RWPE1 (cell line): ENCODE measurements at regions not wholly inside any gene's neighbourhood (a gene's known extent, or its start where the extent isn't known, plus 50 kb on each side); places are given as distances from the start of the nearest gene placed in this dataset.
"Not testable (repeated sequence)": the region's sequence is repeated elsewhere in the genome, so short reads cannot be mapped to it uniquely, and the experiment has no call there.

Experiments used
- CTCF ChIA-PET: fragments of 350-600 bp; sonication (Branson Sonifier 250); formaldehyde crosslinking; extraction: SDS; loops from one replicate; lab custom pipeline; 2021; lab: Yijun Ruan, JAX
- POLR2A ChIA-PET: fragments of 400-600 bp; formaldehyde crosslinking; extraction: SDS; loops from one replicate; lab custom pipeline; 2020; ENCODE audit warnings: antibody characterized with exemption; ENCODE audit not compliant: low non-redundant PET; lab: Yijun Ruan, JAX
- DNase-seq: peaks from one replicate; pipeline ENCODE4 v3.0.0; 2012; ENCODE audit warnings: low spot score
- H3K27ac ChIP-seq: fragments of 450-650 bp; 2 replicates; pipeline ENCODE4 v1.5.1; 2017
- CTCF ChIP-seq: fragments of 450-650 bp; conservative IDR thresholded peaks from 2 replicates; pipeline ENCODE4 v1.5.1; 2017; ENCODE audit warnings: low read depth, mild to moderate bottlenecking

GRCh38 chr3:155995525-155996370 lies 124.6 kb upstream of the KCNAB1 start:
- DNase-seq, result peak; percentile 54
- ChIA-PET POLR2A (no interaction called here), CTCF (interaction anchor here (0.6 kb wide), 1 partner anchor 27 kb away, joined by 3 read pairs; no protein-coding TSS in a partner anchor)
- no peak overlapping the region for H3K27ac ChIP-seq
- peak; percentile 30; the same call in 1 of the 2 replicates for TF ChIP-seq CTCF

DNA sequence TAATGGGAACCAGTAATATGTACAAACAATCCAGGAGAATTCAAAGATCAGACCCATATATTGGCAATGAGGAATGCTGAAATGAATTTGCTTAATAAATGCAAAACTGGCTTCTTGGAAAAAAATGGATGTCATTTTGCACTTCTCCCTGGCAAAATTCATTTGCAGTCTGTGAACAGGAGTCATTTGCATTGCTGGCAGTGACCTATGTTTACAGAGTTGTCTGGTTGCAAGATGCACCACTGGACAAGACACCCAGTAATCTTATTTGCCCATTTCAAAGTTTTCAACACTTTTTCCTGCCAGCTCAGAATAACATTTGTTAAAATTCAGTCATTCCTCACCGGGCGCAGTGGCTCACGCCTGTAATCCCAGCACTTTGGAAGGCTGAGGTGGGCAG lies 123.5 kb upstream of the KCNAB1 start:
- DNase-seq, result no peak
- ChIA-PET POLR2A (no interaction called here), CTCF (interaction anchor here (0.7 kb wide), 1 partner anchor 1145 kb away, joined by 3 read pairs; no protein-coding TSS in a partner anchor)
- TF ChIP-seq CTCF, result no peak
- H3K27ac ChIP-seq, result no peak overlapping the region

DNA sequence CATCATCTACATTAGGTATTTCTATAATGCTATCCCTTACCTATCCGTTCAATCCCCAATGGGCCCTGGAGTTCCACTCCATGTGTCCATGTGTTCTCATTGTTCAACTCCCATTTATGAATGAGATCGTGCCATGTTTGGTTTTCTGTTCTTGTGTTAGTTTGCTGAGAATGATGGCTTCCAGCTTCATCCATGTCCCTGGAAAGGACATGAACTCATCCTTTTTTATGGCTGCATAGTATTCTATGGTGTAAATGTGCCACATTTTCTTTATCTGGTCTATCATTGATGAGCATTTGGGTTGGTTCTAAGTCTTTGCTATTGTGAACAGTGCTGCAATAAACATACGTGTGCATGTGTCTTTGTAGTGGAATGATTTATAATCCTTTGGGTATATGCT lies 122.2 kb upstream of the KCNAB1 start:
- POLR2A ChIA-PET, H3K27ac ChIP-seq, DNase-seq, CTCF ChIA-PET: not testable (repeated sequence)

GRCh38 chr3:156005736-156006135 lies 114.6 kb upstream of the KCNAB1 start:
- ChIA-PET POLR2A (no interaction called here), CTCF (interaction anchor here (0.6 to 0.7 kb wide), 2 partner anchors 12 to 424 kb away, joined by 3 read pairs; no protein-coding TSS in a partner anchor)
- H3K27ac ChIP-seq, result no peak overlapping the region
- DNase-seq, result no peak
- TF ChIP-seq CTCF, result no peak

DNA sequence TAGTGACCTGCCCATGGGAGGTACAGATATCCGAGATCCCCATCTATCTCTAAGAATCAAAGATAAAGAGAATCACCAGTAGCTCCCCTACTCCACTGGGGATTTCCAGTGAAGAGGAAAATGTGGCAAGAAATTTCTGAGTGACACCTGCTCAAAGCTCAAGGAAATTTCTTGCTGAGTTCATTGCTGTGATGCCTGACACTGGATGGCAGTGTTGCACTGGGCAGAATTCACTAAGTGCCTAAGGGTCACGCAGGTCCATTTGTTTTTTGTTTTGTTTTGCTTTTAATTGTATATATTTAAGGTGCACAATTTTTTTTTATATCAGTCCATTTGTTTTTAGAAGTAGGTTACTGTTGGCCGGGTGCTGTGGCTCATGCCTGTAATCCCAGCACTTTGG lies 109.5 kb upstream of the KCNAB1 start:
- CTCF ChIA-PET, result interaction anchor here (0.6 to 1.5 kb wide), 7 partner anchors 8 to 500 kb away, joined by 3 to 8 read pairs (median 3); no protein-coding TSS in a partner anchor

DNA sequence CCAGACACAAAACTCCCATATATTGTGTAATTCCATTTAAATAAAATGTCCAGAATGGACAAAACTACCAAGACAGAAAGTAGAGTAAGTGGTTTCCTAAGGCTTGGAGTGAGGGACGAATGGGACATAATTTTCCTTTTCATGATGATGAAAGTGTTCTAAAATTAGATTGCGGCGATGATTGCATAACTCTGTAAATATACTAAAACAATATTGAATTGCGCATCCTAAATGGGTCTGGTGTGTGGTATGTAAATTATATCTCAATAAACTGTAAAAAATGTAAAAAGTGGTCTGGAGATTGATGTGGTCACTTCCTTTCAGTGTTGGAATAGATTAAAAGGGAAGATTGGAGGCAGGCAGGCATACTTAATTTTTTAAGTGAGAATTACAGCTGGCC lies 105.9 kb upstream of the KCNAB1 start:
- no peak for TF ChIP-seq CTCF
- ChIA-PET CTCF (no interaction called here), POLR2A (no interaction called here)
- H3K27ac ChIP-seq, result no peak overlapping the region
- DNase-seq, result no peak

More for the DNA sequence above, 109.5 kb upstream of the KCNAB1 start:
- DNase-seq, result peak; percentile 20
- TF ChIP-seq CTCF, result 0 out of 2 replicates have a peak, but pooled peaks have one; percentile 14
- no peak overlapping the region for H3K27ac ChIP-seq
- POLR2A ChIA-PET, result no interaction called here

- CTCF ChIA-PET, result no interaction called here
- POLR2A ChIA-PET, result no interaction called here
- no peak for TF ChIP-seq CTCF
- no peak for DNase-seq
- no peak overlapping the region for H3K27ac ChIP-seq
Measured at GRCh38 chr3:156016902-156017301, 103.5 kb upstream of the KCNAB1 start.
